A673 (cell line): ENCODE measurements at regions not wholly inside any gene's neighbourhood (a gene's known extent, or its start where the extent isn't known, plus 50 kb on each side); places are given as distances from the start of the nearest gene placed in this dataset.

ENCODE experiments used
- BruUV-seq: library from RNA; stranded (reverse); fragments of 400-500 nt; replicated peaks from 2 replicates; lab custom pipeline; 2021; lab: Mats Ljungman, UMichigan
- CTCF ChIA-PET: fragments of 300-600 bp; sonication (Branson Sonifier 250); formaldehyde crosslinking; loops from one replicate; lab custom pipeline; 2022; ENCODE audit warnings: antibody characterized with exemption; lab: Charles Lee
- POLR2A ChIA-PET: fragments of 300-600 bp; sonication (Branson Sonifier 250); formaldehyde crosslinking; loops from one replicate; lab custom pipeline; 2022; ENCODE audit warnings: antibody characterized with exemption; ENCODE audit not compliant: low non-redundant PET; lab: Charles Lee
- DNase-seq: peaks from one replicate; pipeline ENCODE4 v3.0.0-alpha.2; 2015; ENCODE audit warnings: low spot score
- H3K27ac ChIP-seq: fragments of 200-600 bp; sonication (generic); 2 replicates; pipeline ENCODE4 v1.5.1; 2016; ENCODE audit warnings: mixed run types, low read depth, mild to moderate bottlenecking, mixed read lengths, antibody characterized with exemption, low read length; ENCODE audit not compliant: poor library complexity, severe bottlenecking
- H3K27me3 ChIP-seq: fragments of 200-600 bp; sonication (generic); replicated peaks from 2 replicates; pipeline ENCODE4 v1.6.1; 2017; ENCODE audit warnings: mixed run types, low read depth, mild to moderate bottlenecking, mixed read lengths, antibody characterized with exemption, low read length; ENCODE audit not compliant: insufficient read depth, poor library complexity
- H3K36me3 ChIP-seq: fragments of 200-600 bp; sonication (generic); 2 replicates; pipeline ENCODE4 v1.6.1; 2016; ENCODE audit warnings: mixed run types, mild to moderate bottlenecking, mixed read lengths, antibody characterized with exemption, low read length; ENCODE audit not compliant: insufficient read depth, poor library complexity, severe bottlenecking
- H3K4me1 ChIP-seq: fragments of 200-600 bp; sonication (generic); 2 replicates; pipeline ENCODE4 v1.6.1; 2017; ENCODE audit warnings: mixed run types, mild to moderate bottlenecking, mixed read lengths, antibody characterized with exemption, low read length; ENCODE audit not compliant: insufficient read depth, poor library complexity, severe bottlenecking
- H3K4me3 ChIP-seq: fragments of 200-600 bp; sonication (generic); 2 replicates; pipeline ENCODE4 v1.5.1; 2016; ENCODE audit warnings: low read depth, mixed run types, mild to moderate bottlenecking, mixed read lengths, low read length; ENCODE audit not compliant: poor library complexity, severe bottlenecking
- H3K9me3 ChIP-seq: fragments of 200-600 bp; sonication (generic); 2 replicates; pipeline ENCODE4 v1.6.1; 2016; ENCODE audit warnings: mixed run types, low read depth, mild to moderate bottlenecking, mixed read lengths, antibody characterized with exemption, low read length; ENCODE audit not compliant: poor library complexity, severe bottlenecking
- EZH2 ChIP-seq: fragments of 200-600 bp; sonication (generic); IDR thresholded peaks from 2 replicates; pipeline ENCODE4 v1.6.1; 2017; ENCODE audit warnings: borderline replicate concordance, low read depth, mild to moderate bottlenecking, mixed read lengths, antibody characterized with exemption, low read length; ENCODE audit not compliant: poor library complexity, severe bottlenecking
- intact Hi-C: fragments of 100-400 bp; cut with micrococcal nuclease; formaldehyde crosslinking; loops from one replicate; pipeline ENCODE4 v1.10.0; 2022; ENCODE audit not compliant: unreplicated experiment
- TF ChIP-seq, protein P1 (sequence below): fragments of 300-800, 200-600 bp; sonication (generic); conservative IDR thresholded peaks from 2 replicates; pipeline ENCODE4 v1.5.1; 2017; ENCODE audit warnings: low read depth, mild to moderate bottlenecking, antibody characterized with exemption, low read length, moderate library complexity, mixed read lengths

DNA sequence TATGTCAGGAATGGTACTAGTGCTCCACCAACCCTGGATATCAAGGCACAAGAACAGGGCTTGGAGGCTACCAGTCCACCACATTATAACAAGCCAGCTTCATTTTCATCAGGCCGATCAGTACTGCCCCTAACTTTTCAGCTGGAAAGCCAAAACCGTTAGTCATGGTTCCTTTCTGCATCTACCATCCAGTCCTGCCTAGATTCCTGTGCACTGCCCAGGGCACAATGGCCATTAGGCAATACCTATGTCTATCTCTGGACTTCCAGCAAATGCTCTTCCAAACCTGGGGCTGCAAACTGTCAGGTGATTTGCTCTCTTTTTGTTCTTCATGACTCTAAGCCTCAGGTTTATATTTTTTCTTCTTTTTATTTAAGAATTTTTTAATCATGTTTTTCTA lies 937.7 kb downstream of the SORCS1 start:
- H3K4me3 ChIP-seq = no peak overlapping the region
- H3K27me3 ChIP-seq = no peaks in the 10 kb centered on the region
- H3K9me3 ChIP-seq = no peaks in the 10 kb centered on the region
- POLR2A ChIA-PET = interaction anchor here (0.5 kb wide), 1 partner anchor 13 kb away, joined by 10 read pairs; no protein-coding TSS in a partner anchor
- no peak for TF ChIP-seq EZH2
- TF ChIP-seq, protein P1, sequence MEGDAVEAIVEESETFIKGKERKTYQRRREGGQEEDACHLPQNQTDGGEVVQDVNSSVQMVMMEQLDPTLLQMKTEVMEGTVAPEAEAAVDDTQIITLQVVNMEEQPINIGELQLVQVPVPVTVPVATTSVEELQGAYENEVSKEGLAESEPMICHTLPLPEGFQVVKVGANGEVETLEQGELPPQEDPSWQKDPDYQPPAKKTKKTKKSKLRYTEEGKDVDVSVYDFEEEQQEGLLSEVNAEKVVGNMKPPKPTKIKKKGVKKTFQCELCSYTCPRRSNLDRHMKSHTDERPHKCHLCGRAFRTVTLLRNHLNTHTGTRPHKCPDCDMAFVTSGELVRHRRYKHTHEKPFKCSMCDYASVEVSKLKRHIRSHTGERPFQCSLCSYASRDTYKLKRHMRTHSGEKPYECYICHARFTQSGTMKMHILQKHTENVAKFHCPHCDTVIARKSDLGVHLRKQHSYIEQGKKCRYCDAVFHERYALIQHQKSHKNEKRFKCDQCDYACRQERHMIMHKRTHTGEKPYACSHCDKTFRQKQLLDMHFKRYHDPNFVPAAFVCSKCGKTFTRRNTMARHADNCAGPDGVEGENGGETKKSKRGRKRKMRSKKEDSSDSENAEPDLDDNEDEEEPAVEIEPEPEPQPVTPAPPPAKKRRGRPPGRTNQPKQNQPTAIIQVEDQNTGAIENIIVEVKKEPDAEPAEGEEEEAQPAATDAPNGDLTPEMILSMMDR = no peak
- no peak for DNase-seq
- no peak overlapping the region for H3K27ac ChIP-seq
- BruUV-seq = no TSS peak
- no peaks in the 10 kb centered on the region for H3K36me3 ChIP-seq
- intact Hi-C loops = no loop called here
- CTCF ChIA-PET = no interaction called here
- H3K4me1 ChIP-seq = no peaks in the 10 kb centered on the region

DNA sequence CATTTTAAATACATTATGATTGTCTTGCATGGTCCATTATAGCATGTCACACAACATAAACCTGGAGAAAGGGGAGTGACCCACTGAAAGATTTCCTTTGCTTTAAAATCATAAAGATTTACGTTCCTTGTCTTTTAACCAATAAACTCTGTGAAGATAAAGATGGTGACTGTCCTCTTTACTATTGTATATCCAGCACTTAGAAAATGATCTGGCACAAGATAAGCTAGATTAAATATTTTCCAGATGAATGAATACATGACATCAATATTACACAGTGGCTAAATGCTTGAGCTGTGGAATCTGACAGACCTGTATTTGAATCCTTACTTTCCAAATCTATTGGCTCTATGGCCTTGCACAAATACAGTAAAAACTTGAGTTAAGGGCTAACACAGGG lies 938.4 kb downstream of the SORCS1 start:
- ChIA-PET CTCF (no interaction called here), POLR2A (interaction anchor here (0.5 kb wide), 1 partner anchor 13 kb away, joined by 10 read pairs; no protein-coding TSS in a partner anchor)
- TF ChIP-seq, protein P1 = no peak
- TF ChIP-seq EZH2 = no peak
- no peaks in the 10 kb centered on the region for H3K9me3 ChIP-seq
- no peak for DNase-seq
- no peaks in the 10 kb centered on the region for H3K4me1 ChIP-seq
- H3K27ac ChIP-seq = no peak overlapping the region
- H3K36me3 ChIP-seq = no peaks in the 10 kb centered on the region
- intact Hi-C loops = no loop called here
- H3K27me3 ChIP-seq = no peaks in the 10 kb centered on the region
- no TSS peak for BruUV-seq
- H3K4me3 ChIP-seq = no peak overlapping the region

DNA sequence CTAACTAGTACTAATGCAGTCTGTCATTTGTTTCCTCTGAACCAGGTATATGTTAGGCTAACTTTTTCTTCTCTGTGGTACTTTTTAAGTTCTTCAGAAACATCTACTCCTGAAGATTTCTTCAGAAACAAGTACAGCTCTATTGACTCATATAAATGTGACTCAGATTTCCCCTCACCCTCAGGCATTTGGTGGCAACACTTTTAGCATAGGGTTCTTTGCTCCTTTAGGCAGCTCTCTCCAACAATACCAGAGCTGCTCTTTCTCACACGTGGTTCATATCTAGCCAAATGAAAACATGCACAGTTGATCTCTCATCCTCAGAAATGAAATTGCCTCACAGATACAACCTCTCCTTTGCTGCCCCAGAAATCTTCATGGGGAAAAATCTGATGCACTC lies 939.8 kb downstream of the SORCS1 start:
- POLR2A ChIA-PET = no interaction called here
- H3K4me3 ChIP-seq = no peak overlapping the region
- TF ChIP-seq EZH2 = no peak
- no peaks in the 10 kb centered on the region for H3K4me1 ChIP-seq
- H3K36me3 ChIP-seq = no peaks in the 10 kb centered on the region
- no peak overlapping the region for H3K27ac ChIP-seq
- H3K9me3 ChIP-seq = no peaks in the 10 kb centered on the region
- no TSS peak for BruUV-seq
- no peaks in the 10 kb centered on the region for H3K27me3 ChIP-seq
- no peak for DNase-seq
- CTCF ChIA-PET = no interaction called here
- intact Hi-C loops = no loop called here

DNA sequence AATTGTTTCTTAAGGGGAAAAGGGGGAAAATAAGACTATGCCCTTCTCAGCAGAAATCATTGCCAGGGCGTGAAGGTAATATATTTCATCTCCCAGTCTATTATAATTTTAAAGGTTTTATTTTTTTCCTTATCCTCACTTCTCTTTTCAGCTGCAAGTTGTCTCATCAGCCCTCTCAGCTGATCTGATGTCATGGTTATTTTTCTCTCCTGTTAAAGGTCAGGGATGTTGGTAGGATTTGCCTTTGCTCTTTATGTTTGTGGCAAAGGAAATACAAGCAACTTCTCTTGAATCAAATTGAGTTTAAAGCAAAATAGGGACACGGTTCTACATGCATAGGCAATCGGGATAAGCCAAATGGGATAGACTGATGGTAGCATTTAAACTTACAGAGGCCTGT lies 946.9 kb downstream of the SORCS1 start:
- Histone ChIP-seq H3K9me3 (no peaks in the 10 kb centered on the region), H3K4me1 (no peaks in the 10 kb centered on the region), H3K27me3 (no peaks in the 10 kb centered on the region), H3K27ac (no peak overlapping the region), H3K4me3 (no peak overlapping the region), H3K36me3 (no peaks in the 10 kb centered on the region)
- CTCF ChIA-PET = no interaction called here
- DNase-seq = no peak
- POLR2A ChIA-PET = no interaction called here
- intact Hi-C loops = no loop called here
- BruUV-seq = no TSS peak
- TF ChIP-seq, protein P1 = no peak
- TF ChIP-seq EZH2 = no peak
